ENCODE measurements at regions not wholly inside any gene's neighbourhood (a gene's known extent, or its start where the extent isn't known, plus 50 kb on each side); places are given as distances from the start of the nearest gene placed in this dataset.

GRCh38 chr11:90798769-90799168 is 575.9 kb upstream of the CHORDC1 start:
- TF ChIP-seq POLR2A (IDR thresholded peaks at IDR 0.05) (no peak), CTCF (IDR thresholded peaks at IDR 0.05) (no peak)

Measured in body of pancreas (tissue), 4 donors.